ENCODE measurements at regions not wholly inside any gene's neighbourhood (a gene's known extent, or its start where the extent isn't known, plus 50 kb on each side); places are given as distances from the start of the nearest gene placed in this dataset.
A peak's percentile ranks its signal among the peaks of the same experiment; 100 is the strongest.
"Not testable (repeated sequence)": the region's sequence is repeated elsewhere in the genome, so short reads cannot be mapped to it uniquely, and the experiment has no call there.

DNA sequence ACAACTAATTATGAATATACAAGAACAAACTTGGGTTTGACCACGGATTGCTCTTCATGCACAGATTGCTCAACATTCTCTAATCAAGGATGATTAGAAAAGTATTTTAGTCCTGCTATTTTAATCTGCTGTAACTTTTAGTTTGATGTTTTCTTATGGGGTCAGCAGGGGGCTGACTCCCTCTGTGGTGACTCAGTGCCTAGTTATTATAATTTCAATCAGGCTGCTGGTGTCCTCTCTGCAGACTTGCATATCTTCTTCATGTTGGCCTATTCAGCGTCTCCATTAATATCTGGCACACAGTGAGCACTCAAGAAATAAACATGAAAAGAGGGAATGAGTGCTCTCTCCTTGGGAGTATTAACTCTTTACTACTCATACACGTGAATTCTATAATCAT lies 223.8 kb upstream of the DDI1 start:
- TF ChIP-seq GATA1 (IDR thresholded peaks at IDR 0.05; ENCODE audit: low read depth, low read length) (no peak), POLR2A (IDR thresholded peaks at IDR 0.05; ENCODE audit: low read length) (no peak)
- DNase-seq, result no peak

DNA sequence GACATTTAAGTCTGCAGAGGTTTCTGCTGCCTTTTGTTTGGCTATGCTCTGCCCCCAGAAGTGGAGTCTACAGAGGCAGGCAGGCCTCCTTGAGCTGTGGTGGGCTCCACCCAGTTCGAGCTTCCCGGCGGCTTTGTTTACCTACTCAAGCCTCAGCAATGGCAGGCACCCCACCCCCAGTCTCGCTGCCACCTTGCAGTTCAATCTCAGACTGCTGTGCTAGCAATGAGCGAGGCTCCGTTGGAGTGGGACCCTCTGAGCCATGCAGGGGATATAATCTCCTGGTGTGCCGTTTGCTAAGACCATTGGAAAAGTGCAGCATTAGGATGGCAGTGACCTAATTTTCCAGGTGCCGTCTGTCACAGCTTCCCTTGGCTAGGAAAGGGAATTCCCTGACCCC lies 216.1 kb upstream of the DDI1 start:
- DNase-seq, result not testable (repeated sequence)

DNA sequence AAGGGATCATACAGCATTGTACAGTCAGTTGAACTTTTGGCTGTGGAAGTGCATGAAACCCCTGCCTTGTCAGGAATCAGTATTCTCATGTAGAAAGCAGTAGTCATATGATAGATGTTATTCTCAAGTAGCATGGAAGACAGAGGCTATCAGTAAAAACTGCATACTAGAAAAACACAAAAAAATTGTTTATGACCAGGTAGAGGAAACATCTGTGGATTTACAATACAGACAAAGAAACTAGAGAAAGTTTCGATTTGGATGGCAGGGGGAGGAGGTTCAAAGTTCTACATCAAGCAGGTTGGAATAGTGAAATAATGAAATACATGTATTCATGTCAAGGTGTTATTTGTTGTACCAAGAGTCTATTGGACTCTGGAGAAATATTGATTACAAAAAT lies 212.3 kb upstream of the DDI1 start:
- no peak for DNase-seq
- TF ChIP-seq POLR2A (IDR thresholded peaks at IDR 0.05; ENCODE audit: low read length) (no peak), GATA1 (IDR thresholded peaks at IDR 0.05; ENCODE audit: low read depth, low read length) (no peak)

DNA sequence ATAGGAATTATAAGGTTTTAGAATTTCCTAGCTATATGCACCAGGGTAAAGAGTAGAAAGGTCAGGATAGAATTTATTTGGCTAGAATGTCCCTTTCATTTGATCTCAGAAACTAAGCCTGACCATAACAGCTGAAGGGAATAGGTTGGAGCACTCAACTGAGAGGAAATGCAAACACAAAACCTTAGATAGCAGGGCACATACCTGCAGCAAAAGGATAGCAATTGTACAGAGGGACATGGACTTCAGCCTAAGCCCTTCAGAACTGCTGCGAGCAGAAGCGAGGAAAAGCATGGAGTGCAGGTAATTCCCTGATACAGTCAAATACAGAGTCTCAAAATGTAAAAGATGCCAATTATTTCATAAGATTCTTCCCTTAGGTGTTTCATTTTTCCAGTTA lies 211.0 kb upstream of the DDI1 start:
- no peak for DNase-seq
- TF ChIP-seq GATA1 (IDR thresholded peaks at IDR 0.05; ENCODE audit: low read depth, low read length) (no peak), POLR2A (IDR thresholded peaks at IDR 0.05; ENCODE audit: low read length) (no peak)

DNA sequence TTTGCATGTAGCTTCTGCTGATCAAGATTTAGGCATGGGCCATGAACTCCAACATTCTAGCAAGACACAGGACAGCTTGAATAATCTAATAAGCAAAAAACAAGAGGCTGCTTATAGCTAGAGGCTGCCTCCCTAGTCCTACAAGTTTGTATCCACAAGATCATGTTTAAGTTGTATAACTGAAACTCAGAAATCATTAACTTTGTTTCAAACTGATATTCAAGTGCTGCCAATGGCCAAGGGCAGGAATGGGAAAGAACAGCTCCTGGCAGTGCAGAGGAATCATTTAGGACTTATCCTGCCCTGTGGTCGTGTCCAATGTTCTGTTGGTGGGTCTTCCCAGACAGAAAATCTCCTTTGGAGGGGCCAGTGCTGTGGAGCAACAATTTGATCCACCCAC lies 209.6 kb upstream of the DDI1 start:
- no peak for DNase-seq
- TF ChIP-seq GATA1 (IDR thresholded peaks at IDR 0.05; ENCODE audit: low read depth, low read length) (no peak), POLR2A (IDR thresholded peaks at IDR 0.05; ENCODE audit: low read length) (no peak)

DNA sequence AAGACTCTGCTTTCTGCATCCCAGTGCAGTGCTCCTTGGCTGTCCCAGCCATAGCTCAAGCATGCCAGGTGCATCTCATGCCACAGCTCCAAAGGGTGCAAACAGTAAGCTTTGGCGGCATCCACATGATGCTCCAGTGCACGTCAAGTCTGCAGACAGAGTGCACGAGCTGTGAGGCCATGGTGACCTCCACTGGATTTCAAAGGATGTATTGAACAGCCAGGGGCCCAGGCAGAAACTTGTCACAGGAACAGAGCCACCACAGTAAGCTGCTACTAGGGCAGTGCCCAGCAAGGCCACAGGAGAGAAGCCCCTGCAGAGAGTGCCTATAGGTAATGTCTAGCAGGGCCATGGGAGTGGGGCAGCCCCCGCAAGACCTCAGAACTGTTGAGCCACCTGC lies 206.8 kb upstream of the DDI1 start:
- TF ChIP-seq GATA1 (IDR thresholded peaks at IDR 0.05; ENCODE audit: low read depth, low read length) (no peak), POLR2A (IDR thresholded peaks at IDR 0.05; ENCODE audit: low read length) (no peak)
- no peak for DNase-seq

DNA sequence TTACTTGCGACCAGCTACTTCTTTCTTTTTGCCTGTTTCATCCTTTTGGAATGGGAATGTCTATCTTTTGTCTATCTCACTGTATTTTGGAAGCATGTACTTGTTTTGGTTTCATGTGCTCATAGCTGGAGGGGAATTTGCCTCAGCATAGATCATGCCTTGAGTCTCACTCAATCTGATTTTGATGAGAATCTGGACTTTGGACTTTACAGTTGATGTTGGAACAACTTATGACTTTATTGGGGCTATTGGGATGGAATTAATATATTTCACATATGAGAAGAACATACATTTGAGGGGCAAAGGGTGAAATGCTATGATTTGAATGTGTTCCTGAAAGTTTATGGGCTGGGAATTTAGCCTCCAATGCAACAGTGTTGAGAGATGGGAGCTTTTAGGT lies 206.2 kb upstream of the DDI1 start:
- no peak for DNase-seq
- TF ChIP-seq POLR2A (IDR thresholded peaks at IDR 0.05; ENCODE audit: low read length) (no peak), GATA1 (IDR thresholded peaks at IDR 0.05; ENCODE audit: low read depth, low read length) (no peak)

DNA sequence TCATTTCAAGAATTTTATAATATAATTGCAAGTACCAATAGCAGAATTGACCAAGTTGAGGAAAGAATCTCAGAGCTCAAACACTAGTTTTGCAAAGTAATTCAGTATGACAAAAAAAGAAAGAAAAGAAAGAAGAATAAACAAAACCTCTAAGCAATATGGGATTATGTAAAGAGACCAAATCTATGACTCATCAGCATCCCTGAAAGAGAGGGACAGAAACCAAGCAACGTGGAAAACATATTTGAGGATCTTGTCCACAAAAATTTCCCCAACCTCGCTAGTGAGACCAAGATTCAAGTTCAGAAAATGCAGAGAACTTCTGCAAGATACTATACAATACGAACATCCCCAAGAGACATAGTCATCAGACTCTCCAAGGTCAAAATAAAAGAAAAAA lies 203.7 kb upstream of the DDI1 start:
- no peak for TF ChIP-seq POLR2A (IDR thresholded peaks at IDR 0.05; ENCODE audit: low read length)
- TF ChIP-seq GATA1 (IDR thresholded peaks at IDR 0.05; ENCODE audit: low read depth, low read length), result no peak
- DNase-seq, result no peak

DNA sequence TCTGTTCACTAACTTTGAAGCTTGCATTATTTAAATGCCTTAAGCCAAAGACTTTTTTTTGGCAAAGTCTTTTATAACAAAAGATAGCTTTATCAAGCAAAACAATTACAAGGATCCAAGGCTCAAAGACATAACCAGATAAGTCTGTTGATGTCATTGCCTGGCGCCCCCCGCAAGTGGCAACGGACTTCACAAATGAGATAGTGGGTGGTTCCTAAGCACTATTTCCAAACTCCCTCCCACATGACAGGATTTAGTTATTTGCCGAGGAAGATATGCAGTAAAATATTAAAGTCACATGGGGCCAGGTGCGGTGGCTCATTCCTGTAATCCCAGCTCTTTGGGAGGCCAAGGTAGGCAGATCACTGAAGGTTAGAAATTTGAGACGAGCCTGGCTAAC lies 194.2 kb upstream of the DDI1 start:
- DNase-seq, result no peak
- TF ChIP-seq GATA1 (IDR thresholded peaks at IDR 0.05; ENCODE audit: low read depth, low read length) (no peak), POLR2A (IDR thresholded peaks at IDR 0.05; ENCODE audit: low read length) (no peak)

DNA sequence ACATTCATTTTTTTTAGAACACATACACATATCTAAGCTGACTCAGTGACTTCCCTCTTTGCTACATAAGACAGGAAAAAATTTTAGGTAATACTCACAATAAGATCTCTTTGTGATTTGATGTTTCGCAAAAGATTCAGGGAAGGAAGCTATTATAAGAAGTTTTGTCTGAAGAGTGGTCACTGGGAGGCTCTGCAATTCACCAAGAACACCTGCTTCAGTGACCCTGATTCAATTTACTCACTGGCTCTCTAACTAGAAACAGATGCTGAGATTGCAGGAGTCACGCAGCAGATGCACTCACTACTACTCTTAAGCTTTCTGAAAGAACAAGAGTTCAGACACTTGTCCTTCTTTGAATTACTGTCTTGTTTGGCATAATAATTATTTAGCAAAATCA lies 193.6 kb upstream of the DDI1 start:
- DNase-seq, result no peak

DNA sequence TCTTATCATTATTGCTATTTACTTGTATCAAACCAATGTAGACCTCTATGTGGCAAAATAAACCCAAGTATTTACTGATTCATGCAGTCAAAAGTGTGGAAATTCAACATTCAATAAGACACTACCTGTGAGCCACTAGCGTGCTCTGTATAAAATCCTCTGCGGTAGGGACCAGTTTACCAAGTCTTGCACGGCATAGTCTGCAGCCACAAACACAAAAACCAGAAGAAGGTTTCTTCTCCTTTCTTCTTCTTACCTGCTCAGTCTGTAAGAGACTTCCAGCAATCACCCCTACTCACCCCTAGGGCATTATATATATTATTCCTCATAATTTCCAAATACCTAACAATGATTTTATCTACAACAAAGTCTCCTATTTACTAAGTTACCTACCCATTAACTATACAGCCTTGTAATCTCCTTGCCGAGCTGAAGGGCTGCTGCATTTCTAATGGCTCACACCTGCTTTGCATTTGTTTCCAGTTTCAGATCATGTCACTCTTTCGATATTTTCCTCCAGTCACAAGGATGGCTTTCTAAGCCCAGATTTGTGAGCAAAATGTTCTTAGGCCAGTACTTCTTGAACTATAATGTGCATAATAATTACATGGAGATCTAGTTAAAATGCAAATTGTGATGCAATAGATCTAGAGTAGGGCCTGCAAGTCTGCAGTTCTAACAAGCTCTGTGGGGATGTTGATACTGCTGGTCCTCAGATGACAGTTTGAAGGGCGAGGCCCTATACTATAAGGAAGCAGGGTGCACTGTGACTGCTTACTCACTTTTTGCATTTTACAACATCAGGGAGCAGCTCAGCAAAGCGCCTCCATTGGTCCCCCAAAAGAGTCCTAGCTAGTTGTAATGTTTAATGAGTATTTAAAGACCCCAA lies 191.9 kb upstream of the DDI1 start:
- no peak for DNase-seq
- TF ChIP-seq POLR2A (IDR thresholded peaks at IDR 0.05; ENCODE audit: low read length), result no peak
- no peak for TF ChIP-seq GATA1 (IDR thresholded peaks at IDR 0.05; ENCODE audit: low read depth, low read length)

More for the DNA sequence above, 193.6 kb upstream of the DDI1 start:
- TF ChIP-seq POLR2A (IDR thresholded peaks at IDR 0.05; ENCODE audit: low read length) (no peak), GATA1 (IDR thresholded peaks at IDR 0.05; ENCODE audit: low read depth, low read length) (no peak)

DNA sequence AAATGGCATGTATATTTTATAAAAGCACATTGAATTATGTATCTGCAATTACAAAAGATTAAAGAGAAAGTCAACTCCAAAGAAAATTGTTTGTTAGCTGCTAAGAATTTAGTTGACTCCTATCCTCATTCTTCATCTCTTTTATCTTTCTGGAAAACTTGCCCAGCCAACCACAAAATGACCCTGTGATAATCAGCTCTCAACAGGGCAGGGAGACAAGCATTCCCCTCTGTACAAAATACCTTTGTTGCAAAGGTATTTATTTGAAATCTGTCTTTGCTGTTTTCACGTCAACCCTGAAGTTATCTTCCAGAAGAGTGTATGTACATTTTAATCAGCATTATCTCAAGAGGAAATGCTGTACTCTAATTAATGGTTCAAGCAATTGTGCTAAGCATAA lies 191.1 kb upstream of the DDI1 start:
- DNase-seq, result no peak
- TF ChIP-seq POLR2A (IDR thresholded peaks at IDR 0.05; ENCODE audit: low read length) (no peak), GATA1 (IDR thresholded peaks at IDR 0.05; ENCODE audit: low read depth, low read length) (no peak)

DNA sequence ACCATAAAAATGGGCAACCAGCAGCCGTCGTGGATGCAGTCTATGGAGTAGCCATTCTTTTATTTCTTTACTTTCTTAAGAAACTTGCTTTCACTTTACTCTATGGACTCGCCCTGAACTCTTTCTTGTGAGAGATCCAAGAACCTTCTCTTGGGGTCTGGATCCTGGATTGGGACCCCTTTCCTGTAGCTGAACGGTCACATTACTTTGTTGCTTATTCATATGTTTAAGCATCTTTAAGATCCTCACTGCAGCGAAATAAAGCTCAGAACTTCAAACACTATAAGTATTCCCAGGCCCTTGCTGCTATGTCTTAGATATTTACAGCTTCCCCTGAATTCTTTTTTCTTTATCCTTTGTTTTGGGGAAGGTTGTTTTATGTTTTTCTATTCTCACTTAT lies 187.8 kb upstream of the DDI1 start:
- no peak for DNase-seq
- TF ChIP-seq GATA1 (IDR thresholded peaks at IDR 0.05; ENCODE audit: low read depth, low read length), result no peak
- no peak for TF ChIP-seq POLR2A (IDR thresholded peaks at IDR 0.05; ENCODE audit: low read length)

DNA sequence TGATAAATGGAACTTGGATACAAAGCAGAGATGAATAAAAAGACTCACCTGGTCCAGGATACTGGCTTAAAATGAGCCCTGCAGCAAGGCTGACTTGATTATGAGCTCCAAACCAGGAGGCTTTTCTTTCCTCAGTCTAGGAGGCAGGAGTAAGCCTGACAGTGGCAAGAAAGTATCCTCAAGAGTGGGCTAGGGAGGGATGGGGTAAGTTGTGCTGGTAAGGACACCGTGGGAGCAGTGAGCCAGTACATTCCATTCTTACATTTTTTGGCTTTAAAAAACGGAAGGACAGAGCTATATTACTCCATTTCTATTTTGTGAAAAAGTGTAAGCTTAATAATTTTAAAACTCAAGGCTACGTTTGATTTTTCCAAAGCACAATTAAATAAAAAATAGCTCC lies 187.1 kb upstream of the DDI1 start:
- no peak for TF ChIP-seq GATA1 (IDR thresholded peaks at IDR 0.05; ENCODE audit: low read depth, low read length)
- TF ChIP-seq POLR2A (IDR thresholded peaks at IDR 0.05; ENCODE audit: low read length), result no peak
- no peak for DNase-seq

DNA sequence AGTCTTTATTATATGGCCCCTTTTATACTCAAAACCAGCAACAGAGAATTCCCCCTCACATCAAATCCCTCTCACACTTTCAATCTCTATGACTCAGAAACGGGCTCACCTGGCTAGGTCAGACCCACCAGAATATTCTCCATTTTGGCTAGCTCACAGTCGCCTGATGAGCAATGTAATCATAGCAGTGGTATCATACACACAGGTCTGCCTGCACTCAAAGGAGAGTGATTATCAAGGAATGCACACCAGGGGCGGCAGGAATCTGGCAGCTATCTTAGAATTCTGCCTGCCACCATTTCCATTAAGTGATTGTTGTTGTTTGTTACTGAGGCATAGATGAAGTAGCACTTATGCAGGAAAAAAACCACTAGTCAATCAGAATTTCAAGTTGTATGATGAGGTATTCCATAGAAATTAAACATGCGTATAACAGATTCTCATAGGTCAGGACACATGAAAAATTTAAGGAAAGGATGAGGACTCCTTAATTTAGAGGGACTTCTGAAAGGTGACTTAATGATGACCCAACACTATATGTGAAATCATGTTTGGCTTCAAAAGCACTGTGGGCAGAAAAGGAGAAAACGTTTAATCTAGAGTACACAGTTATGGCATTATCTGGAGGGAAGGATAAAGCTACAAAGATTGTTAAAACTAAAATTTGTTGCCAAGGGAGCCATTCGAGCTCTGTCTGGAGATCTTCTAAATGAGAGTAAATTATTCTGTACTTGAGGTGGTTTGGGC lies 185.8 kb upstream of the DDI1 start:
- DNase-seq, result peak; percentile 6 to 8
- no peak for TF ChIP-seq GATA1 (IDR thresholded peaks at IDR 0.05; ENCODE audit: low read depth, low read length)
- TF ChIP-seq POLR2A (IDR thresholded peaks at IDR 0.05; ENCODE audit: low read length), result no peak
